Activated naive CD4-positive, alpha-beta T cell treated with anti-CD3 and anti-CD28 coated beads, Interleukin-2, amount 10 ng/mL, durations not matched to agents 7 days and 5 days (primary cell): ENCODE measurements at regions not wholly inside any gene's neighbourhood (a gene's known extent, or its start where the extent isn't known, plus 50 kb on each side); places are given as distances from the start of the nearest gene placed in this dataset.

ENCODE experiments used
- CTCF ChIA-PET: fragments of 350-600 bp; sonication (Branson Sonifier 250); formaldehyde crosslinking; loops from one replicate; lab custom pipeline; 2021; ENCODE audit warnings: antibody characterized with exemption; lab: Charles Lee
- DNase-seq: peaks from one replicate; pipeline ENCODE4 v3.0.0-alpha.2; 2020
- H3K27ac Mint-ChIP-seq: one replicate; pipeline ENCODE4 v1.8.0; 2021; ENCODE audit warnings: mild to moderate bottlenecking, moderate library complexity, mixed read lengths
- H3K27me3 Mint-ChIP-seq: one replicate; pipeline ENCODE4 v1.8.0; 2021; ENCODE audit warnings: mild to moderate bottlenecking, mixed read lengths
- H3K36me3 Mint-ChIP-seq: one replicate; pipeline ENCODE4 v1.8.0; 2021; ENCODE audit warnings: mixed read lengths
- H3K4me1 Mint-ChIP-seq: one replicate; pipeline ENCODE4 v1.8.0; 2021; ENCODE audit warnings: mixed read lengths
- H3K4me3 Mint-ChIP-seq: one replicate; pipeline ENCODE4 v1.8.0; 2021; ENCODE audit warnings: mild to moderate bottlenecking, moderate library complexity, mixed read lengths
- H3K9me3 Mint-ChIP-seq: one replicate; pipeline ENCODE4 v1.8.0; 2021; ENCODE audit warnings: mixed read lengths

GRCh38 chr2:126748188-126748760 is 92.3 kb downstream of the GYPC start:
- Mint-ChIP-seq H3K36me3 (no peaks in the 10 kb centered on the region), H3K4me1 (peaks cover 5% of the 10 kb centered on the region), H3K4me3 (no peak overlapping the region), H3K27me3 (peaks cover 21% of the 10 kb centered on the region), H3K9me3 (no peaks in the 10 kb centered on the region), H3K27ac (no peak overlapping the region)
- CTCF ChIA-PET: interaction anchor here (0.9 to 1.2 kb wide), 2 partner anchors 30 to 220 kb away, joined by 3 to 4 read pairs; no protein-coding TSS in a partner anchor
- no peak for DNase-seq

GRCh38 chr2:126748929-126749518 is 93.1 kb downstream of the GYPC start:
- Mint-ChIP-seq H3K36me3 (no peaks in the 10 kb centered on the region), H3K27ac (no peak overlapping the region), H3K4me1 (peaks cover 8% of the 10 kb centered on the region), H3K27me3 (peaks cover 21% of the 10 kb centered on the region), H3K4me3 (no peak overlapping the region), H3K9me3 (no peaks in the 10 kb centered on the region)
- CTCF ChIA-PET: interaction anchor here (0.6 to 1.3 kb wide), 5 partner anchors 27 to 221 kb away, joined by 3 to 6 read pairs (median 3); no protein-coding TSS in a partner anchor
- DNase-seq: no peak

- CTCF ChIA-PET: interaction anchor here (0.6 to 1.3 kb wide), 3 partner anchors 27 to 221 kb away, joined by 3 to 6 read pairs (median 3); no protein-coding TSS in a partner anchor
- Mint-ChIP-seq H3K4me3 (no peak overlapping the region), H3K4me1 (peaks cover 13% of the 10 kb centered on the region), H3K27me3 (peaks cover 18% of the 10 kb centered on the region), H3K9me3 (no peaks in the 10 kb centered on the region), H3K36me3 (no peaks in the 10 kb centered on the region), H3K27ac (peak overlapping the region; percentile 39)
- DNase-seq: no peak
Measured at GRCh38 chr2:126749537-126749936, 93.6 kb downstream of the GYPC start.

- H3K27me3 Mint-ChIP-seq: peaks cover 18% of the 10 kb centered on the region
- CTCF ChIA-PET: interaction anchor here (0.6 to 0.9 kb wide), 2 partner anchors 24 to 222 kb away, joined by 3 to 5 read pairs; no protein-coding TSS in a partner anchor
- no peak for DNase-seq
- no peaks in the 10 kb centered on the region for H3K36me3 Mint-ChIP-seq
- H3K9me3 Mint-ChIP-seq: no peaks in the 10 kb centered on the region
- no peak overlapping the region for H3K27ac Mint-ChIP-seq
- H3K4me3 Mint-ChIP-seq: no peak overlapping the region
- H3K4me1 Mint-ChIP-seq: peaks cover 15% of the 10 kb centered on the region
Measured at GRCh38 chr2:126750506-126750905, 94.5 kb downstream of the GYPC start.

- peaks cover 2% of the 10 kb centered on the region for H3K36me3 Mint-ChIP-seq
Measured at GRCh38 chr2:126751477-126751876, 95.5 kb downstream of the GYPC start.

DNA sequence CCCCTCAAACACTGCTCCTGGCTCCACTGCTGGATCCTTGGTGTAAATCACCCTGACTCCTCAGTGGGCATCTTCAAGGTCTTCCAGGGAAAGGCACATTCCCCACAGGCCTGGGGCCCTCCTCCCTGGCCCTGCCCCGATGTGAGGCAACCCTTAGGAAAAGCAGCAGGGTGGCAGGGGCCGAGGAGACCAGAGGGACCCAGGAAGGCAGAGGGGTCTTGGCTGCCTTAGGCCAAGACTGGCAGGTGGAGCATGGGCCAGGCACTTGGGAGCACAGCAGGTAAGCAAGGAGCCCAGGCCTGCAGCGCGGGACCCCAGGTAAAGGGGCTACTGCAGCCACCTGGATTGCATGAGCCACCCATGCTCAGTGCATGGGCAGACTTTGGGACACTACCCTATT is 96.9 kb downstream of the GYPC start:
- Mint-ChIP-seq H3K27me3 (peaks cover 13% of the 10 kb centered on the region), H3K36me3 (peaks cover 2% of the 10 kb centered on the region), H3K27ac (no peak overlapping the region), H3K9me3 (peaks cover 6% of the 10 kb centered on the region), H3K4me3 (no peak overlapping the region), H3K4me1 (peaks cover 15% of the 10 kb centered on the region)
- CTCF ChIA-PET: no interaction called here
- DNase-seq: no peak

More at GRCh38 chr2:126751477-126751876, 95.5 kb downstream of the GYPC start:
- no peak for DNase-seq
- H3K4me1 Mint-ChIP-seq: peaks cover 15% of the 10 kb centered on the region
- no peak overlapping the region for H3K27ac Mint-ChIP-seq
- CTCF ChIA-PET: no interaction called here
- peaks cover 15% of the 10 kb centered on the region for H3K27me3 Mint-ChIP-seq
- H3K4me3 Mint-ChIP-seq: no peak overlapping the region
- peaks cover 4% of the 10 kb centered on the region for H3K9me3 Mint-ChIP-seq

DNA sequence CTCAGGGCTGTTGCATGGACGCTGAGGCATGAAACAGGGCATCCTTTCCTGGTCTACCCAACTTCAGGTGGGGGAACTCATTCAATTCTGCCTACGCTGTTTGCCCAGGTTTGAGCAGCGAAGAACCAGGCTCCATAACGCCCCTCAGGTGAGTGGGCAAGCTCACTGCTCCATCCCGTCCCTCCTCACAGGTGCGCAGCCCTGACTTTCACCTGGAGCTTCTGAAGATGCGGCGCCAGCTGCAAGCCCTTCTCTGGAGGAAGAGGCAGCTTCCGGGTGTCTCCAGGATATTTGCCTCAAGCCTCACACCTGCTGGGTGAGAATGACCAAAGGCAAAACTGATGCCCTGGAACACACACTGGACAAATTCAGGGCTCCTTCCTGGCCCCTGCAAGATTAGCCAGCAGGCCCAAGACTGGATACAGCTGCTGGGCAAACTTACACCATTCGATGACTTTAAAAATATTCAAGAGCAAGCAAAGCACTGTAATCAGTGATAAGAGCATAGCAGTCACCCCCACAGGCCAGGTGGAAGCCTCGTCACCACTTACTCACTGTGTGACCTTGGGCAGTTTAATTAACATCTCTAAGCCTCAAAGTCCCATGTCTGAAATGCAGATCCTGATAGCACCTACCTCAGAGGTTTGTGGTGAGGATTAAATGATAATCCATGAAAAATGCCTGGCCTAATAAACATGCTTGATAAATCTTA is 97.7 kb downstream of the GYPC start:
- peaks cover 15% of the 10 kb centered on the region for H3K27me3 Mint-ChIP-seq
- DNase-seq: no peak
- peaks cover 2% of the 10 kb centered on the region for H3K36me3 Mint-ChIP-seq
- CTCF ChIA-PET: no interaction called here
- no peak overlapping the region for H3K4me3 Mint-ChIP-seq
- peaks cover 6% of the 10 kb centered on the region for H3K9me3 Mint-ChIP-seq
- H3K27ac Mint-ChIP-seq: peak overlapping the region; percentile 8
- H3K4me1 Mint-ChIP-seq: peaks cover 15% of the 10 kb centered on the region

GRCh38 chr2:126754240-126755004 is 98.5 kb downstream of the GYPC start:
- no peak overlapping the region for H3K27ac Mint-ChIP-seq
- peaks cover 12% of the 10 kb centered on the region for H3K27me3 Mint-ChIP-seq
- no peak overlapping the region for H3K4me3 Mint-ChIP-seq
- H3K4me1 Mint-ChIP-seq: peaks cover 15% of the 10 kb centered on the region
- H3K36me3 Mint-ChIP-seq: peaks cover 2% of the 10 kb centered on the region
- DNase-seq: no peak
- H3K9me3 Mint-ChIP-seq: peaks cover 6% of the 10 kb centered on the region
- CTCF ChIA-PET: no interaction called here

GRCh38 chr2:126756125-126756524 is 100.2 kb downstream of the GYPC start:
- H3K36me3 Mint-ChIP-seq: peaks cover 2% of the 10 kb centered on the region
- CTCF ChIA-PET: interaction anchor here (0.8 kb wide), 1 partner anchor 228 kb away, joined by 3 read pairs; no protein-coding TSS in a partner anchor
- peaks cover 20% of the 10 kb centered on the region for H3K4me1 Mint-ChIP-seq
- H3K27me3 Mint-ChIP-seq: peaks cover 12% of the 10 kb centered on the region
- peaks cover 6% of the 10 kb centered on the region for H3K9me3 Mint-ChIP-seq
- H3K4me3 Mint-ChIP-seq: no peak overlapping the region
- H3K27ac Mint-ChIP-seq: no peak overlapping the region
- no peak for DNase-seq

GRCh38 chr2:126761256-126761980 is 105.5 kb downstream of the GYPC start:
- peak overlapping the region; percentile 91 for H3K27ac Mint-ChIP-seq
- no peak for DNase-seq
- CTCF ChIA-PET: no interaction called here
- H3K36me3 Mint-ChIP-seq: peaks cover 8% of the 10 kb centered on the region
- peaks cover 6% of the 10 kb centered on the region for H3K9me3 Mint-ChIP-seq
- H3K4me3 Mint-ChIP-seq: no peak overlapping the region
- peaks cover 59% of the 10 kb centered on the region for H3K4me1 Mint-ChIP-seq
- peaks cover 18% of the 10 kb centered on the region for H3K27me3 Mint-ChIP-seq

- H3K27me3 Mint-ChIP-seq: peaks cover 26% of the 10 kb centered on the region
- CTCF ChIA-PET: interaction anchor here (1.2 kb wide), 1 partner anchor 15 kb away, joined by 5 read pairs; no protein-coding TSS in a partner anchor
- peak; percentile 78 for DNase-seq
- peak overlapping the region; percentile 91 for H3K27ac Mint-ChIP-seq
- H3K4me3 Mint-ChIP-seq: peak overlapping the region; percentile 18
- H3K9me3 Mint-ChIP-seq: peaks cover 4% of the 10 kb centered on the region
- peaks cover 8% of the 10 kb centered on the region for H3K36me3 Mint-ChIP-seq
- peaks cover 62% of the 10 kb centered on the region for H3K4me1 Mint-ChIP-seq
Measured at GRCh38 chr2:126761981-126762878, 106.3 kb downstream of the GYPC start.

- no peak for DNase-seq
- Mint-ChIP-seq H3K27me3 (peaks cover 32% of the 10 kb centered on the region), H3K36me3 (peaks cover 8% of the 10 kb centered on the region), H3K4me1 (peaks cover 72% of the 10 kb centered on the region), H3K9me3 (peaks cover 4% of the 10 kb centered on the region), H3K4me3 (no peak overlapping the region), H3K27ac (no peak overlapping the region)
- CTCF ChIA-PET: no interaction called here
Measured at GRCh38 chr2:126764686-126765265, 108.8 kb downstream of the GYPC start.
